ENCODE measurements at regions not wholly inside any gene's neighbourhood (a gene's known extent, or its start where the extent isn't known, plus 50 kb on each side); places are given as distances from the start of the nearest gene placed in this dataset.

DNA sequence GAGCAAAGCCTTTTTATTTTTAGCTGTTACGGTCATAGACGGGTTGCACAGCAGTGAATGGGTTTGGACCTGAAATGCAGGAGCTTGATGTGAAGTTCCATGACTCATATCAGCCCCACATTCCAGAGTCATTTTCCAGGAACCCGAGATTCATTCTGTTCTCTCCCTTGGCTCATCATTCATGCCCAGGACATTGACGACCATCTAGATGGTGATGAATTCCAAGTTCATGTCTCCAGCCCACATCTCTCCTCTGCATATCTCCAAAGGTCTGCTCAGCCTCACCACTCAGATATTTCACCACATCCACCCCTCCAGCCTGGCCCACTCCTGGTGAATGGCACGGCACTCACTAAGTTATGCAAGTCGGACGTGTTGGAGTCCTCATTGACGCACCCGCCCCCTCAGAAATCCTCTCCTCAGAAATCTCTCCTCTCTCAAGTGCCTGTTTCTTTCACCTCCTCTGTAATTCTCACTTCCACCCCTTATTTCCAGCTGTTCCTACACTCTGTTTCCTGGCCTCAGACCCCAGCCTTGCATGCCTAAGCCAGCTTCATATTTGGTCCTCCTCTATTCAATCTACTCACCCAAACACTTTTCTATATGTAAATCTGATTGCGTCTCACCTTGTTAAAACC, 83.1 kb downstream of the ALOX5AP start (continued):
- TF ChIP-seq GLIS2 (tag by site-specific recombination; IDR thresholded peaks at IDR 0.05): no peak

GRCh38 chr13:30819136-30819888, 84.0 kb downstream of the ALOX5AP start:
- Histone ChIP-seq H3K27ac (ENCODE audit: extremely low read depth, low read depth, low read length) (no peak overlapping the region), H3K4me3 (ENCODE audit: low read depth, low read length) (no peak overlapping the region), H3K4me1 (ENCODE audit: control insufficient read depth, insufficient read depth, low read length) (no peaks in the 10 kb centered on the region), H3K36me3 (ENCODE audit: control insufficient read depth in 2 of 2, insufficient read depth in 1 of 2, low read length in 2 of 2) (no peaks in the 10 kb centered on the region), H3K9me3 (ENCODE audit: control insufficient read depth, insufficient read depth, low read depth, low read length) (no peaks in the 10 kb centered on the region)
- ChIA-PET CTCF (no interaction called here), POLR2A (no interaction called here)
- TF ChIP-seq ZNF214 (tag by site-specific recombination; IDR thresholded peaks at IDR 0.05; ENCODE audit: borderline replicate concordance) (no peak), ZNF548 (tag by site-specific recombination; IDR thresholded peaks at IDR 0.05) (no peak), SCRT1 (tag by site-specific recombination; IDR thresholded peaks at IDR 0.05; ENCODE audit: borderline replicate concordance) (no peak), ZNF302 (tag by site-specific recombination; IDR thresholded peaks at IDR 0.05; ENCODE audit: low read depth) (no peak), ZNF433 (tag by site-specific recombination; IDR thresholded peaks at IDR 0.05; ENCODE audit: low read depth) (no peak), ZNF133 (tag by site-specific recombination; IDR thresholded peaks at IDR 0.05) (no peak), PRDM1 (tag by site-specific recombination; IDR thresholded peaks at IDR 0.05) (no peak), ZNF558 (tag by site-specific recombination; IDR thresholded peaks at IDR 0.05) (no peak), ZNF292 (tag by site-specific recombination; IDR thresholded peaks at IDR 0.05; ENCODE audit: borderline replicate concordance, low read depth) (no peak), ZNF664 (tag by site-specific recombination; IDR thresholded peaks at IDR 0.05) (no peak), ZNF146 (tag by site-specific recombination; IDR thresholded peaks at IDR 0.05) (no peak), ZNF571 (tag by site-specific recombination; IDR thresholded peaks at IDR 0.05) (no peak), ZNF530 (tag by site-specific recombination; IDR thresholded peaks at IDR 0.05; ENCODE audit: low read depth) (no peak), ZNF121 (tag by site-specific recombination; IDR thresholded peaks at IDR 0.05) (no peak), ZNF169 (tag by site-specific recombination; IDR thresholded peaks at IDR 0.05) (no peak)
- TF ChIP-seq, protein P1, sequence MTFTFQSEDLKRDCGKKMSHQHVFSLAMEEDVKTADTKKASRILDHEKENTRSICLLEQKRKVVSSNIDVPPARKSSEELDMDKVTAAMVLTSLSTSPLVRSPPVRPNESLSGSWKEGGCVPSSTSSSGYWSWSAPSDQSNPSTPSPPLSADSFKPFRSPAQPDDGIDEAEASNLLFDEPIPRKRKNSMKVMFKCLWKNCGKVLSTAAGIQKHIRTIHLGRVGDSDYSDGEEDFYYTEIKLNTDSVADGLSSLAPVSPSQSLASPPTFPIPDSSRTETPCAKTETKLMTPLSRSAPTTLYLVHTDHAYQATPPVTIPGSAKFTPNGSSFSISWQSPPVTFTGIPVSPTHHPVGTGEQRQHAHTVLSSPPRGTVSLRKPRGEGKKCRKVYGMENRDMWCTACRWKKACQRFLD (tag by site-specific recombination; IDR thresholded peaks at IDR 0.05): no peak
- TF ChIP-seq, protein P2, sequence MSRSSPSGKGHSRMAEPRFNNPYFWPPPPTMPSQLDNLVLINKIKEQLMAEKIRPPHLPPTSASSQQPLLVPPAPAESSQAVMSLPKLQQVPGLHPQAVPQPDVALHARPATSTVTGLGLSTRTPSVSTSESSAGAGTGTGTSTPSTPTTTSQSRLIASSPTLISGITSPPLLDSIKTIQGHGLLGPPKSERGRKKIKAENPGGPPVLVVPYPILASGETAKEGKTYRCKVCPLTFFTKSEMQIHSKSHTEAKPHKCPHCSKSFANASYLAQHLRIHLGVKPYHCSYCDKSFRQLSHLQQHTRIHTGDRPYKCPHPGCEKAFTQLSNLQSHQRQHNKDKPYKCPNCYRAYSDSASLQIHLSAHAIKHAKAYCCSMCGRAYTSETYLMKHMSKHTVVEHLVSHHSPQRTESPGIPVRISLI (tag by site-specific recombination; IDR thresholded peaks at IDR 0.05): no peak

DNA sequence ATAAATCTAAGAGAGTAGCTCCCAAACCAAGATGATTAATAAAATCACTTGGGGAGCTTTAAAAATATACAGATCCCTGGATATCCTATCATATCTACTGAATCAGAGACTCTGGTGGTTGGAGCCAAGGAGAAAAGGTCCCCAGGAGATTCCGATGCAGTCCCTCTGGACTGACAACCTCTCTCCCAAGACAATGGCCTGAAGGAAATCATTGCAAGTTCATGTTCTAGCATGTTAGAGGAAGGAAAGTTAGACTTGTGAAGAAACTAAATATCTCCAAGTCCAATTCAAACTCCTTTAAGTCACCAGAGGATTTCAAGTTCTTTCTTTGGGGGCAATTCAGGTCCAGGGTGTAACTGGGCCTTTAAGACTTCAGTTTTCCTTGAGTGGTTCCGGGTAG, 84.7 kb upstream of the MEDAG start:
- Histone ChIP-seq H3K36me3 (ENCODE audit: control insufficient read depth in 2 of 2, insufficient read depth in 1 of 2, low read length in 2 of 2) (no peaks in the 10 kb centered on the region), H3K4me3 (ENCODE audit: low read depth, low read length) (no peak overlapping the region), H3K9me3 (ENCODE audit: control insufficient read depth, insufficient read depth, low read depth, low read length) (no peaks in the 10 kb centered on the region), H3K4me1 (ENCODE audit: control insufficient read depth, insufficient read depth, low read length) (no peaks in the 10 kb centered on the region), H3K27ac (ENCODE audit: extremely low read depth, low read depth, low read length) (no peak overlapping the region)
- ChIA-PET POLR2A (no interaction called here), CTCF (interaction anchor here (0.6 kb wide), 1 partner anchor 847 kb away, joined by 3 read pairs; no protein-coding TSS in a partner anchor)
- TF ChIP-seq GLI4 (tag by site-specific recombination; IDR thresholded peaks at IDR 0.05): no peak
- no peak for TF ChIP-seq REPIN1 (tag by site-specific recombination; IDR thresholded peaks at IDR 0.05; ENCODE audit: low read depth)
- no peak for TF ChIP-seq ZBTB7A (tag by site-specific recombination; IDR thresholded peaks at IDR 0.05; ENCODE audit: low read depth)
- no peak for TF ChIP-seq ZFP3 (tag by site-specific recombination; IDR thresholded peaks at IDR 0.05; ENCODE audit: low read depth)
- no peak for TF ChIP-seq ZNF654 (tag by site-specific recombination; IDR thresholded peaks at IDR 0.05; ENCODE audit: low read depth)
- TF ChIP-seq ZNF544 (tag by site-specific recombination; IDR thresholded peaks at IDR 0.05): no peak
- TF ChIP-seq ZNF660 (tag by site-specific recombination; IDR thresholded peaks at IDR 0.05): no peak
- no peak for TF ChIP-seq SP2 (tag by site-specific recombination; IDR thresholded peaks at IDR 0.05)
- no peak for TF ChIP-seq ZNF155 (tag by site-specific recombination; IDR thresholded peaks at IDR 0.05)

Data from HEK293 (cell line).